H7 (cell line): ENCODE measurements at regions not wholly inside any gene's neighbourhood (a gene's known extent, or its start where the extent isn't known, plus 50 kb on each side); places are given as distances from the start of the nearest gene placed in this dataset.
A peak's percentile ranks its signal among the peaks of the same experiment; 100 is the strongest.

Experiments
- DNase-seq: peaks from one replicate; pipeline ENCODE4 v3.0.0; 2012
- H3K27me3 ChIP-seq: 2 replicates; pipeline ENCODE4 v1.6.0; 2011; ENCODE audit warnings: mild to moderate bottlenecking, low read length; ENCODE audit not compliant: control insufficient read depth, insufficient read depth
- H3K36me3 ChIP-seq: replicated peaks from 2 replicates; pipeline ENCODE4 v1.5.1; 2011; ENCODE audit warnings: low read length; ENCODE audit not compliant: control insufficient read depth, insufficient read depth
- H3K4me3 ChIP-seq: 2 replicates; pipeline ENCODE4 v1.5.1; 2011; ENCODE audit warnings: low read depth, mild to moderate bottlenecking, control low read depth, low read length, moderate library complexity; ENCODE audit not compliant: insufficient read depth

- Histone ChIP-seq H3K4me3 (no peak overlapping the region), H3K27me3 (no peaks in the 10 kb centered on the region), H3K36me3 (no peaks in the 10 kb centered on the region)
- no peak for DNase-seq
These were observed 265.1 kb upstream of the CITED2 start for GRCh38 chr6:139639507-139639906.

GRCh38 chr6:139638179-139638941 is 263.9 kb upstream of the CITED2 start:
- no peak for DNase-seq

GRCh38 chr6:139637766-139638165 is 263.3 kb upstream of the CITED2 start:
- no peak for DNase-seq
- no peaks in the 10 kb centered on the region for H3K36me3 ChIP-seq
- no peak overlapping the region for H3K4me3 ChIP-seq
- H3K27me3 ChIP-seq: no peaks in the 10 kb centered on the region

More at GRCh38 chr6:139638179-139638941, 263.9 kb upstream of the CITED2 start:
- Histone ChIP-seq H3K4me3 (no peak overlapping the region), H3K27me3 (no peaks in the 10 kb centered on the region), H3K36me3 (no peaks in the 10 kb centered on the region)

GRCh38 chr6:139636391-139636790 is 261.9 kb upstream of the CITED2 start:
- DNase-seq: no peak
- Histone ChIP-seq H3K36me3 (no peaks in the 10 kb centered on the region), H3K4me3 (no peak overlapping the region), H3K27me3 (no peaks in the 10 kb centered on the region)

GRCh38 chr6:139635401-139636130 is 261.1 kb upstream of the CITED2 start:
- no peak for DNase-seq
- Histone ChIP-seq H3K36me3 (no peaks in the 10 kb centered on the region), H3K4me3 (no peak overlapping the region), H3K27me3 (no peaks in the 10 kb centered on the region)

- no peak for DNase-seq
- Histone ChIP-seq H3K27me3 (no peaks in the 10 kb centered on the region), H3K4me3 (no peak overlapping the region), H3K36me3 (no peaks in the 10 kb centered on the region)
These were observed 258.4 kb upstream of the CITED2 start for GRCh38 chr6:139632840-139633239.

GRCh38 chr6:139628270-139628669 is 253.8 kb upstream of the CITED2 start:
- DNase-seq: no peak
- Histone ChIP-seq H3K36me3 (no peaks in the 10 kb centered on the region), H3K27me3 (no peaks in the 10 kb centered on the region), H3K4me3 (no peak overlapping the region)

GRCh38 chr6:139627091-139627490 is 252.6 kb upstream of the CITED2 start:
- DNase-seq: peak; percentile 66
- no peak overlapping the region for H3K4me3 ChIP-seq
- H3K27me3 ChIP-seq: no peaks in the 10 kb centered on the region
- no peaks in the 10 kb centered on the region for H3K36me3 ChIP-seq

GRCh38 chr6:139625998-139626975 is 251.8 kb upstream of the CITED2 start:
- H3K27me3 ChIP-seq: no peaks in the 10 kb centered on the region

GRCh38 chr6:139625081-139625939 is 250.9 kb upstream of the CITED2 start:
- DNase-seq: no peak
- no peaks in the 10 kb centered on the region for H3K36me3 ChIP-seq
- H3K4me3 ChIP-seq: no peak overlapping the region
- no peaks in the 10 kb centered on the region for H3K27me3 ChIP-seq

More at GRCh38 chr6:139625998-139626975, 251.8 kb upstream of the CITED2 start:
- no peaks in the 10 kb centered on the region for H3K36me3 ChIP-seq
- H3K4me3 ChIP-seq: no peak overlapping the region
- DNase-seq: peak; percentile 15

GRCh38 chr6:139623372-139623771 is 248.9 kb upstream of the CITED2 start:
- no peaks in the 10 kb centered on the region for H3K27me3 ChIP-seq
- no peak for DNase-seq
- H3K36me3 ChIP-seq: no peaks in the 10 kb centered on the region
- H3K4me3 ChIP-seq: no peak overlapping the region

GRCh38 chr6:139613496-139613895 is 239.0 kb upstream of the CITED2 start:
- no peak for DNase-seq
- Histone ChIP-seq H3K27me3 (no peaks in the 10 kb centered on the region), H3K4me3 (no peak overlapping the region), H3K36me3 (no peaks in the 10 kb centered on the region)

GRCh38 chr6:139612135-139612465 is 237.7 kb upstream of the CITED2 start:
- no peak for DNase-seq
- H3K4me3 ChIP-seq: no peak overlapping the region
- no peaks in the 10 kb centered on the region for H3K36me3 ChIP-seq
- no peaks in the 10 kb centered on the region for H3K27me3 ChIP-seq
